BJ (cell line): ENCODE measurements at regions not wholly inside any gene's neighbourhood (a gene's known extent, or its start where the extent isn't known, plus 50 kb on each side); places are given as distances from the start of the nearest gene placed in this dataset.

Source experiments
- CTCF ChIA-PET: fragments of 350-600 bp; formaldehyde crosslinking; extraction: SDS; loops from one replicate; lab custom pipeline; 2021; ENCODE audit warnings: antibody characterized with exemption, inconsistent platforms; lab: Yijun Ruan, JAX
- POLR2A ChIA-PET: fragments of 300-600 bp; sonication (Branson Sonifier 250); formaldehyde crosslinking; extraction: SDS; loops from one replicate; lab custom pipeline; 2021; ENCODE audit warnings: antibody characterized with exemption; lab: Charles Lee
- DNase-seq: peaks from one replicate; pipeline ENCODE4 v3.0.0-alpha.2; 2011; ENCODE audit warnings: low read depth
- H3K27me3 ChIP-seq: 2 replicates; pipeline ENCODE4 v1.6.0; 2011; ENCODE audit warnings: low read length; ENCODE audit not compliant: control insufficient read depth, insufficient read depth
- H3K36me3 ChIP-seq: 2 replicates; pipeline ENCODE4 v1.5.1; 2011; ENCODE audit warnings: low read length; ENCODE audit not compliant: control insufficient read depth, insufficient read depth
- H3K4me3 ChIP-seq: 2 replicates; pipeline ENCODE4 v1.5.1; 2011; ENCODE audit warnings: low read depth, mild to moderate bottlenecking, control low read depth, low read length
- CTCF ChIP-seq: IDR thresholded peaks from 2 replicates; pipeline ENCODE4 v1.5.1; 2011; ENCODE audit warnings: low read depth, mild to moderate bottlenecking, control low read depth, inconsistent platforms, low read length, moderate library complexity; ENCODE audit not compliant: insufficient read depth

GRCh38 chr14:101362529-101363260 is 198.6 kb upstream of the DIO3 start:
- Histone ChIP-seq H3K4me3 (no peak overlapping the region), H3K36me3 (no peaks in the 10 kb centered on the region), H3K27me3 (no peaks in the 10 kb centered on the region)
- CTCF ChIA-PET: no interaction called here
- POLR2A ChIA-PET: no interaction called here
- DNase-seq: no peak
- no peak for TF ChIP-seq CTCF

- DNase-seq: no peak
- TF ChIP-seq CTCF: no peak
- no peak overlapping the region for H3K4me3 ChIP-seq
- no peaks in the 10 kb centered on the region for H3K36me3 ChIP-seq
- no peaks in the 10 kb centered on the region for H3K27me3 ChIP-seq
- CTCF ChIA-PET: no interaction called here
- POLR2A ChIA-PET: no interaction called here
Observed at GRCh38 chr14:101363261-101363555, 198.1 kb upstream of the DIO3 start.

GRCh38 chr14:101363880-101364391 is 197.4 kb upstream of the DIO3 start:
- no peak for TF ChIP-seq CTCF
- H3K4me3 ChIP-seq: no peak overlapping the region
- H3K27me3 ChIP-seq: no peaks in the 10 kb centered on the region
- ChIA-PET POLR2A (no interaction called here), CTCF (no interaction called here)
- no peaks in the 10 kb centered on the region for H3K36me3 ChIP-seq
- no peak for DNase-seq

- Histone ChIP-seq H3K27me3 (no peaks in the 10 kb centered on the region), H3K4me3 (no peak overlapping the region), H3K36me3 (no peaks in the 10 kb centered on the region)
- no peak for TF ChIP-seq CTCF
- ChIA-PET POLR2A (no interaction called here), CTCF (no interaction called here)
- no peak for DNase-seq
Observed at GRCh38 chr14:101364503-101365328, 196.6 kb upstream of the DIO3 start.
